B cell (primary cell): ENCODE measurements at regions not wholly inside any gene's neighbourhood (a gene's known extent, or its start where the extent isn't known, plus 50 kb on each side); places are given as distances from the start of the nearest gene placed in this dataset.

Experiments
- EZH2 ChIP-seq: IDR thresholded peaks from 2 replicates; pipeline ENCODE4 v1.6.1; 2012; ENCODE audit warnings: borderline replicate concordance, low read depth, mild to moderate bottlenecking, moderate library complexity, low read length; ENCODE audit not compliant: insufficient read depth, poor library complexity, severe bottlenecking
- TF ChIP-seq, protein P1 (sequence below): fragments of 200-600 bp; IDR thresholded peaks from one replicate; pipeline ENCODE4 v1.8.0; 2022; ENCODE audit warnings: antibody characterized with exemption, mild to moderate bottlenecking

DNA sequence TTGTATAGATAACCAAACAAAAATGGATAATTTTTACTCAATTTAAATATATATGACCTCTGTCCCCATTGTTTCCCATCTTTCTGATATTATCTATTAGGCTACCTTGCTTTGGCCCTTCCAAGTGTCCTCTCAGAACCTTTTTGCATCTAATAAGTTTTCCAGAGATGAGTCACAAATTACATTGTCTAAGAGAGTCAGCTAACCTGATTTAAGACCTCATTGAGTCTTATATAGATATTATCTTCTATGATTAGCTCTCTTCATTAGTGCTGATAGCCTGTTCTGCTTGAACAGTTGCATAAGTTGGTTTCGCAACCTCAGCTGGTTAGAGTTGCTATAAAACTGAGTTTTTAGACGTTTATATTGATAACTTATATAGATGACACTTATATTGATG is 623.1 kb downstream of the LRRC70 start:
- TF ChIP-seq, protein P1, sequence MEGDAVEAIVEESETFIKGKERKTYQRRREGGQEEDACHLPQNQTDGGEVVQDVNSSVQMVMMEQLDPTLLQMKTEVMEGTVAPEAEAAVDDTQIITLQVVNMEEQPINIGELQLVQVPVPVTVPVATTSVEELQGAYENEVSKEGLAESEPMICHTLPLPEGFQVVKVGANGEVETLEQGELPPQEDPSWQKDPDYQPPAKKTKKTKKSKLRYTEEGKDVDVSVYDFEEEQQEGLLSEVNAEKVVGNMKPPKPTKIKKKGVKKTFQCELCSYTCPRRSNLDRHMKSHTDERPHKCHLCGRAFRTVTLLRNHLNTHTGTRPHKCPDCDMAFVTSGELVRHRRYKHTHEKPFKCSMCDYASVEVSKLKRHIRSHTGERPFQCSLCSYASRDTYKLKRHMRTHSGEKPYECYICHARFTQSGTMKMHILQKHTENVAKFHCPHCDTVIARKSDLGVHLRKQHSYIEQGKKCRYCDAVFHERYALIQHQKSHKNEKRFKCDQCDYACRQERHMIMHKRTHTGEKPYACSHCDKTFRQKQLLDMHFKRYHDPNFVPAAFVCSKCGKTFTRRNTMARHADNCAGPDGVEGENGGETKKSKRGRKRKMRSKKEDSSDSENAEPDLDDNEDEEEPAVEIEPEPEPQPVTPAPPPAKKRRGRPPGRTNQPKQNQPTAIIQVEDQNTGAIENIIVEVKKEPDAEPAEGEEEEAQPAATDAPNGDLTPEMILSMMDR: no peak
- TF ChIP-seq EZH2: no peak
